MM.1S (cell line): ENCODE measurements at regions not wholly inside any gene's neighbourhood (a gene's known extent, or its start where the extent isn't known, plus 50 kb on each side); places are given as distances from the start of the nearest gene placed in this dataset.

ENCODE experiments used
- DNase-seq: peaks from one replicate; pipeline ENCODE4 v3.0.0-alpha.2; 2015
- H2AFZ ChIP-seq: fragments of 300-600 bp; sonication (generic); 2 replicates; pipeline ENCODE4 v1.6.0; 2016; ENCODE audit warnings: antibody characterized with exemption, low read length
- H3F3A ChIP-seq: fragments of 300-600 bp; sonication (generic); 2 replicates; pipeline ENCODE4 v1.6.1; 2016; ENCODE audit warnings: mild to moderate bottlenecking, antibody characterized with exemption, low read length, moderate library complexity, mixed read lengths; ENCODE audit not compliant: insufficient read depth
- H3K27ac ChIP-seq: fragments of 300-600 bp; sonication (generic); 2 replicates; pipeline ENCODE4 v1.5.1; 2016; ENCODE audit warnings: mild to moderate bottlenecking, low read length
- H3K27me3 ChIP-seq: fragments of 300-600 bp; sonication (generic); replicated peaks from 2 replicates; pipeline ENCODE4 v1.6.0; 2016; ENCODE audit warnings: low read length; ENCODE audit not compliant: insufficient read depth
- H3K36me3 ChIP-seq: fragments of 300-600 bp; sonication (generic); replicated peaks from 2 replicates; pipeline ENCODE4 v1.6.1; 2016; ENCODE audit warnings: mild to moderate bottlenecking, low read length, mixed read lengths; ENCODE audit not compliant: insufficient read depth
- H3K4me1 ChIP-seq: fragments of 300-600 bp; sonication (generic); 2 replicates; pipeline ENCODE4 v1.6.1; 2016; ENCODE audit warnings: low read length, mixed read lengths
- H3K4me2 ChIP-seq: fragments of 300-600 bp; sonication (generic); 2 replicates; pipeline ENCODE4 v1.6.0; 2016; ENCODE audit warnings: low read depth, low read length
- H3K4me3 ChIP-seq: fragments of 300-600 bp; sonication (generic); 2 replicates; pipeline ENCODE4 v1.5.1; 2016; ENCODE audit warnings: low read length, mixed read lengths
- H3K79me2 ChIP-seq: fragments of 300-600 bp; sonication (generic); 2 replicates; pipeline ENCODE4 v1.6.1; 2016; ENCODE audit warnings: mixed run types, low read length, mixed read lengths
- H3K9ac ChIP-seq: fragments of 300-600 bp; sonication (generic); 2 replicates; pipeline ENCODE4 v1.6.1; 2016; ENCODE audit warnings: low read length, mixed read lengths
- H3K9me2 ChIP-seq: fragments of 300-600 bp; sonication (generic); replicated peaks from 2 replicates; pipeline ENCODE4 v1.6.1; 2016; ENCODE audit warnings: mild to moderate bottlenecking, low read length, mixed read lengths; ENCODE audit not compliant: insufficient read depth
- H3K9me3 ChIP-seq: fragments of 300-600 bp; sonication (generic); replicated peaks from 2 replicates; pipeline ENCODE4 v1.6.1; 2016; ENCODE audit warnings: mild to moderate bottlenecking, low read length, mixed read lengths; ENCODE audit not compliant: insufficient read depth
- H4K20me1 ChIP-seq: fragments of 300-600 bp; sonication (generic); 2 replicates; pipeline ENCODE4 v1.6.1; 2016; ENCODE audit warnings: mild to moderate bottlenecking, low read length, moderate library complexity, mixed read lengths; ENCODE audit not compliant: insufficient read depth
- CTCF ChIP-seq: fragments of 300-600 bp; sonication (generic); IDR thresholded peaks from 2 replicates; pipeline ENCODE4 v1.5.1; 2016; ENCODE audit warnings: antibody characterized with exemption, low read length, mixed read lengths
- EZH2 ChIP-seq: fragments of 300-600 bp; sonication (generic); optimal IDR thresholded peaks from 2 replicates; pipeline ENCODE3; 2017; ENCODE audit warnings: low read depth, mild to moderate bottlenecking, antibody characterized with exemption, low read length, mixed read lengths
- EZH2phosphoT487 ChIP-seq: fragments of 300-600 bp; sonication (generic); IDR thresholded peaks from 2 replicates; pipeline ENCODE4 v1.6.1; 2018; ENCODE audit warnings: antibody characterized with exemption, low read length

GRCh38 chr7:94247970-94248369 lies 146.7 kb upstream of the COL1A2 start:
- Histone ChIP-seq H3K9ac (no peak overlapping the region), H3K4me2 (no peak overlapping the region), H4K20me1 (no peaks in the 10 kb centered on the region), H3K4me1 (no peaks in the 10 kb centered on the region), H3K27ac (no peak overlapping the region), H3F3A (no peaks in the 10 kb centered on the region), H3K79me2 (no peaks in the 10 kb centered on the region), H3K9me3 (no peaks in the 10 kb centered on the region), H3K4me3 (no peak overlapping the region), H2AFZ (no peak overlapping the region), H3K27me3 (no peaks in the 10 kb centered on the region), H3K36me3 (no peaks in the 10 kb centered on the region), H3K9me2 (no peaks in the 10 kb centered on the region)
- TF ChIP-seq CTCF (no peak), EZH2 (no peak), EZH2phosphoT487 (no peak)
- peak; percentile 30 for DNase-seq

GRCh38 chr7:94249631-94250030 lies 145.1 kb upstream of the COL1A2 start:
- H4K20me1 ChIP-seq: no peaks in the 10 kb centered on the region
- TF ChIP-seq EZH2phosphoT487: no peak
- TF ChIP-seq CTCF: no peak
- no peak for TF ChIP-seq EZH2
- H3K27me3 ChIP-seq: no peaks in the 10 kb centered on the region
- H3K9ac ChIP-seq: no peak overlapping the region
- no peak overlapping the region for H2AFZ ChIP-seq
- no peaks in the 10 kb centered on the region for H3K9me2 ChIP-seq
- no peaks in the 10 kb centered on the region for H3K79me2 ChIP-seq
- no peaks in the 10 kb centered on the region for H3F3A ChIP-seq
- no peaks in the 10 kb centered on the region for H3K4me1 ChIP-seq
- DNase-seq: no peak
- H3K9me3 ChIP-seq: no peaks in the 10 kb centered on the region
- H3K4me2 ChIP-seq: no peak overlapping the region
- no peak overlapping the region for H3K4me3 ChIP-seq
- H3K36me3 ChIP-seq: no peaks in the 10 kb centered on the region
- H3K27ac ChIP-seq: no peak overlapping the region

- Histone ChIP-seq H3K4me2 (no peak overlapping the region), H3K9ac (no peak overlapping the region), H3F3A (no peaks in the 10 kb centered on the region), H3K9me3 (no peaks in the 10 kb centered on the region), H3K27ac (no peak overlapping the region), H3K4me3 (no peak overlapping the region), H3K79me2 (no peaks in the 10 kb centered on the region), H4K20me1 (no peaks in the 10 kb centered on the region), H3K36me3 (no peaks in the 10 kb centered on the region), H3K9me2 (no peaks in the 10 kb centered on the region), H3K27me3 (no peaks in the 10 kb centered on the region), H3K4me1 (no peaks in the 10 kb centered on the region), H2AFZ (no peak overlapping the region)
- TF ChIP-seq CTCF (no peak), EZH2 (no peak), EZH2phosphoT487 (no peak)
- no peak for DNase-seq
Observed at GRCh38 chr7:94250124-94250523, 144.6 kb upstream of the COL1A2 start.
